HEK293 (cell line): ENCODE measurements at regions not wholly inside any gene's neighbourhood (a gene's known extent, or its start where the extent isn't known, plus 50 kb on each side); places are given as distances from the start of the nearest gene placed in this dataset.

Experiments
- CTCF ChIA-PET: fragments of 350-600 bp; formaldehyde crosslinking; extraction: SDS; loops from one replicate; lab custom pipeline; 2021; ENCODE audit warnings: antibody characterized with exemption; lab: Yijun Ruan, JAX
- POLR2A ChIA-PET: fragments of 300-600 bp; formaldehyde crosslinking; extraction: SDS; loops from one replicate; lab custom pipeline; 2020; ENCODE audit warnings: antibody characterized with exemption, inconsistent platforms; lab: Yijun Ruan, JAX
- H3K27ac ChIP-seq: fragments of 200-500 bp; sonication (Bioruptor generic); 2 replicates; pipeline ENCODE4 v1.5.1; 2014; ENCODE audit warnings: low read depth, low read length, control low read depth, inconsistent platforms; ENCODE audit errors: extremely low read depth
- H3K36me3 ChIP-seq, 2 experiments: fragments of 200-500 bp in 1 of 2; sonication (Bioruptor generic) in 1 of 2; 1 replicate in 1 of 2; 2 replicates in 1 of 2; pipeline ENCODE4 v1.5.1; 2014 to 2017; ENCODE audit warnings: inconsistent platforms in 2 of 2, low read length in 2 of 2; ENCODE audit not compliant: control insufficient read depth in 2 of 2, insufficient read depth in 1 of 2
- H3K4me1 ChIP-seq: fragments of 200-500 bp; sonication (Bioruptor generic); 2 replicates; pipeline ENCODE4 v1.5.1; 2014; ENCODE audit warnings: mild to moderate bottlenecking, low read length, inconsistent platforms; ENCODE audit not compliant: control insufficient read depth, insufficient read depth
- H3K4me3 ChIP-seq: 2 replicates; pipeline ENCODE4 v1.5.1; 2011; ENCODE audit warnings: low read depth, mild to moderate bottlenecking, control low read depth, low read length, moderate library complexity
- H3K9me3 ChIP-seq: fragments of 200-500 bp; sonication (Bioruptor generic); 2 replicates; pipeline ENCODE4 v1.5.1; 2014; ENCODE audit warnings: low read depth, low read length, inconsistent platforms; ENCODE audit not compliant: control insufficient read depth, insufficient read depth
- BCL11B ChIP-seq: fragments of 450-650 bp; formaldehyde crosslinking; IDR thresholded peaks from 2 replicates; pipeline ENCODE4 v1.5.1; 2016; ENCODE audit warnings: low read depth, missing biosample characterization, missing genetic modification characterization
- FEZF1 ChIP-seq: fragments of 450-650 bp; formaldehyde crosslinking; IDR thresholded peaks from 2 replicates; pipeline ENCODE4 v1.5.1; 2016; ENCODE audit warnings: missing biosample characterization, missing genetic modification characterization
- GLI2 ChIP-seq: fragments of 450-650 bp; formaldehyde crosslinking; IDR thresholded peaks from 2 replicates; pipeline ENCODE4; 2017; ENCODE audit warnings: missing biosample characterization, missing genetic modification characterization, low read depth, borderline replicate concordance
- IKZF3 ChIP-seq: fragments of 450-650 bp; IDR thresholded peaks from 2 replicates; pipeline ENCODE4 v1.5.0; 2018; ENCODE audit warnings: missing biosample characterization, mild to moderate bottlenecking, missing genetic modification characterization, moderate library complexity
- KLF17 ChIP-seq: fragments of 450-650 bp; formaldehyde crosslinking; IDR thresholded peaks from 2 replicates; pipeline ENCODE4 v1.5.1; 2016; ENCODE audit warnings: missing biosample characterization, missing genetic modification characterization
- REPIN1 ChIP-seq: fragments of 450-650 bp; formaldehyde crosslinking; IDR thresholded peaks from 2 replicates; pipeline ENCODE4 v1.5.1; 2017; ENCODE audit warnings: missing biosample characterization, missing genetic modification characterization, low read depth
- SP7 ChIP-seq: fragments of 450-650 bp; formaldehyde crosslinking; IDR thresholded peaks from 2 replicates; pipeline ENCODE4 v1.5.1; 2016; ENCODE audit warnings: missing biosample characterization, missing genetic modification characterization
- ZBTB17 ChIP-seq: fragments of 450-650 bp; formaldehyde crosslinking; IDR thresholded peaks from 2 replicates; pipeline ENCODE4 v1.5.1; 2016; ENCODE audit warnings: missing biosample characterization, missing genetic modification characterization
- ZBTB49 ChIP-seq: fragments of 450-650 bp; formaldehyde crosslinking; IDR thresholded peaks from 2 replicates; pipeline ENCODE4 v1.5.1; 2016; ENCODE audit warnings: missing biosample characterization, missing genetic modification characterization, low read depth
- ZBTB8A ChIP-seq: fragments of 450-650 bp; formaldehyde crosslinking; IDR thresholded peaks from 2 replicates; pipeline ENCODE4 v1.5.1; 2016; ENCODE audit warnings: missing biosample characterization, missing genetic modification characterization
- ZNF146 ChIP-seq: fragments of 450-650 bp; formaldehyde crosslinking; IDR thresholded peaks from 2 replicates; pipeline ENCODE4 v1.5.1; 2016; ENCODE audit warnings: missing biosample characterization, missing genetic modification characterization
- ZNF148 ChIP-seq: fragments of 450-650 bp; formaldehyde crosslinking; IDR thresholded peaks from 2 replicates; pipeline ENCODE4 v1.5.0; 2017; ENCODE audit warnings: missing biosample characterization, missing genetic modification characterization, borderline replicate concordance
- ZNF169 ChIP-seq: fragments of 450-650 bp; formaldehyde crosslinking; IDR thresholded peaks from 2 replicates; pipeline ENCODE4 v1.5.1; 2016; ENCODE audit warnings: missing biosample characterization, missing genetic modification characterization
- ZNF214 ChIP-seq: fragments of 450-650 bp; formaldehyde crosslinking; IDR thresholded peaks from 2 replicates; pipeline ENCODE4 v1.5.1; 2017; ENCODE audit warnings: missing biosample characterization, mild to moderate bottlenecking, missing genetic modification characterization, borderline replicate concordance
- ZNF292 ChIP-seq: fragments of 450-650 bp; formaldehyde crosslinking; IDR thresholded peaks from 2 replicates; pipeline ENCODE4 v1.5.1; 2016; ENCODE audit warnings: low read depth, missing biosample characterization, missing genetic modification characterization, borderline replicate concordance
- ZNF341 ChIP-seq: fragments of 450-650 bp; formaldehyde crosslinking; IDR thresholded peaks from 2 replicates; pipeline ENCODE4; 2016; ENCODE audit warnings: low read depth, missing biosample characterization, missing genetic modification characterization
- ZNF416 ChIP-seq: fragments of 450-650 bp; formaldehyde crosslinking; IDR thresholded peaks from 2 replicates; pipeline ENCODE4 v1.5.1; 2016; ENCODE audit warnings: missing biosample characterization, missing genetic modification characterization
- ZNF423 ChIP-seq: fragments of 450-650 bp; formaldehyde crosslinking; IDR thresholded peaks from 2 replicates; pipeline ENCODE4 v1.5.1; 2016; ENCODE audit warnings: missing biosample characterization, missing genetic modification characterization
- ZNF518A ChIP-seq: fragments of 450-650 bp; formaldehyde crosslinking; conservative IDR thresholded peaks from 2 replicates; pipeline ENCODE4 v1.5.1; 2016; ENCODE audit warnings: low read depth, missing biosample characterization, missing genetic modification characterization
- ZNF555 ChIP-seq: fragments of 450-650 bp; formaldehyde crosslinking; conservative IDR thresholded peaks from 2 replicates; pipeline ENCODE4 v1.5.1; 2017; ENCODE audit warnings: missing biosample characterization, mild to moderate bottlenecking, missing genetic modification characterization, inconsistent platforms
- ZNF664 ChIP-seq: fragments of 450-650 bp; formaldehyde crosslinking; IDR thresholded peaks from 2 replicates; pipeline ENCODE4 v1.5.1; 2016; ENCODE audit warnings: missing biosample characterization, missing genetic modification characterization
- ZNF701 ChIP-seq: fragments of 450-650 bp; formaldehyde crosslinking; IDR thresholded peaks from 2 replicates; pipeline ENCODE4 v1.5.1; 2016; ENCODE audit warnings: missing biosample characterization, missing genetic modification characterization
- ZSCAN18 ChIP-seq: fragments of 450-650 bp; formaldehyde crosslinking; IDR thresholded peaks from 2 replicates; pipeline ENCODE4 v1.5.1; 2016; ENCODE audit warnings: missing biosample characterization, missing genetic modification characterization
- ZSCAN23 ChIP-seq: fragments of 450-650 bp; formaldehyde crosslinking; IDR thresholded peaks from 2 replicates; pipeline ENCODE4 v1.5.1; 2016; ENCODE audit warnings: missing biosample characterization, missing genetic modification characterization

GRCh38 chr11:127902382-127902781 is 685.0 kb downstream of the ETS1 start (continued):
- TF ChIP-seq ZBTB49 (tag by site-specific recombination) (no peak), ZBTB8A (tag by site-specific recombination) (no peak), ZNF148 (tag by site-specific recombination) (no peak), IKZF3 (tag by site-specific recombination) (no peak), ZNF423 (no peak), ZSCAN18 (no peak), ZNF664 (tag by site-specific recombination) (no peak), ZNF416 (tag by site-specific recombination) (no peak), ZSCAN23 (tag by site-specific recombination) (no peak), ZNF169 (tag by site-specific recombination) (no peak)

- H3K27ac ChIP-seq, result no peak overlapping the region
- no peaks in the 10 kb centered on the region for H3K36me3 ChIP-seq
- ChIA-PET CTCF (interaction anchor here (0.6 kb wide), 1 partner anchor 126 kb away, joined by 3 read pairs; no protein-coding TSS in a partner anchor), POLR2A (no interaction called here)
- no peaks in the 10 kb centered on the region for H3K9me3 ChIP-seq
- no peaks in the 10 kb centered on the region for H3K4me1 ChIP-seq
- no peak overlapping the region for H3K4me3 ChIP-seq
- TF ChIP-seq ZNF341 (tag by site-specific recombination) (no peak), ZNF292 (tag by site-specific recombination) (no peak), ZNF518A (no peak), GLI2 (tag by site-specific recombination) (no peak), ZNF214 (tag by site-specific recombination) (no peak), KLF17 (tag by site-specific recombination) (no peak), BCL11B (tag by site-specific recombination) (no peak), REPIN1 (tag by site-specific recombination) (no peak), ZNF555 (no peak), ZNF146 (tag by site-specific recombination) (no peak), ZBTB17 (no peak), ZNF701 (tag by site-specific recombination) (no peak), SP7 (no peak), FEZF1 (tag by site-specific recombination) (no peak)
Measured at GRCh38 chr11:127898422-127899365, 688.7 kb downstream of the ETS1 start.
